Esophagus squamous epithelium (tissue), 4 donors: ENCODE measurements at regions not wholly inside any gene's neighbourhood (a gene's known extent, or its start where the extent isn't known, plus 50 kb on each side); places are given as distances from the start of the nearest gene placed in this dataset.

Source experiments
- CTCF ChIP-seq, 6 experiments: fragments of 450-650 bp in 4 of 6; fragments of 200-600 bp in 2 of 6; sonication (generic) in 2 of 6; IDR thresholded peaks; one replicate each; pipeline ENCODE4 v1.5.1; 2016 to 2019; ENCODE audit warnings: antibody characterized with exemption in 6 of 6, mild to moderate bottlenecking in 4 of 6, moderate library complexity in 4 of 6
- POLR2A ChIP-seq, 4 donors: fragments of 450-650 bp; IDR thresholded peaks; one replicate each; pipeline ENCODE4 v1.6.1; 2017; ENCODE audit warnings: antibody characterized with exemption in 4 of 4, mild to moderate bottlenecking in 4 of 4, moderate library complexity in 3 of 4

- TF ChIP-seq CTCF (IDR thresholded peaks at IDR 0.05) (no peak), POLR2A (IDR thresholded peaks at IDR 0.05) (no peak)
Observed at GRCh38 chr21:41676198-41676597, 90.7 kb downstream of the RIPK4 start.
